HEK293 (cell line): ENCODE measurements at regions not wholly inside any gene's neighbourhood (a gene's known extent, or its start where the extent isn't known, plus 50 kb on each side); places are given as distances from the start of the nearest gene placed in this dataset.

Experiments
- ELK4 ChIP-seq: IDR thresholded peaks from 2 replicates; pipeline ENCODE4 v1.6.1; 2011; ENCODE audit warnings: mild to moderate bottlenecking, low read depth, low read length, borderline replicate concordance
- KLF1 ChIP-seq: fragments of 450-650 bp; formaldehyde crosslinking; IDR thresholded peaks from 2 replicates; pipeline ENCODE4 v1.5.1; 2016; ENCODE audit warnings: missing biosample characterization, missing genetic modification characterization
- MEIS1 ChIP-seq: sonication (generic); formaldehyde crosslinking; IDR thresholded peaks from 2 replicates; pipeline ENCODE4 v1.8.1; 2022; ENCODE audit warnings: missing genetic modification reagents, mild to moderate bottlenecking, borderline replicate concordance
- PBX3 ChIP-seq: sonication (generic); formaldehyde crosslinking; IDR thresholded peaks from 2 replicates; pipeline ENCODE4 v1.8.1; 2022; ENCODE audit warnings: mild to moderate bottlenecking, moderate library complexity, missing genetic modification reagents
- REST ChIP-seq: fragments of 450-650 bp; formaldehyde crosslinking; IDR thresholded peaks from 2 replicates; pipeline ENCODE4 v1.5.1; 2016; ENCODE audit warnings: missing biosample characterization, missing genetic modification characterization
- YY1 ChIP-seq: fragments of 450-650 bp; formaldehyde crosslinking; IDR thresholded peaks from 2 replicates; pipeline ENCODE4 v1.5.1; 2018; ENCODE audit warnings: missing biosample characterization, missing genetic modification characterization
- ZNF138 ChIP-seq: fragments of 450-650 bp; formaldehyde crosslinking; IDR thresholded peaks from 2 replicates; pipeline ENCODE4 v1.5.1; 2016; ENCODE audit warnings: missing biosample characterization, missing genetic modification characterization, borderline replicate concordance
- ZNF521 ChIP-seq: fragments of 450-650 bp; formaldehyde crosslinking; IDR thresholded peaks from 2 replicates; pipeline ENCODE4 v1.5.1; 2017; ENCODE audit warnings: missing biosample characterization, mild to moderate bottlenecking, missing genetic modification characterization
- ZNF639 ChIP-seq: fragments of 450-650 bp; formaldehyde crosslinking; IDR thresholded peaks from 2 replicates; pipeline ENCODE4 v1.5.1; 2016; ENCODE audit warnings: missing biosample characterization, missing genetic modification characterization
- ZNF660 ChIP-seq: fragments of 450-650 bp; IDR thresholded peaks from 2 replicates; pipeline ENCODE4 v1.5.1; 2018; ENCODE audit warnings: missing biosample characterization, mild to moderate bottlenecking, missing genetic modification characterization
- ZNF670 ChIP-seq: fragments of 450-650 bp; formaldehyde crosslinking; IDR thresholded peaks from 2 replicates; pipeline ENCODE4 v1.5.1; 2016; ENCODE audit warnings: missing biosample characterization, missing genetic modification characterization, low read depth
- ZNF747 ChIP-seq: fragments of 450-650 bp; formaldehyde crosslinking; IDR thresholded peaks from 2 replicates; pipeline ENCODE4 v1.5.1; 2016; ENCODE audit warnings: missing biosample characterization, missing genetic modification characterization

- TF ChIP-seq ZNF747 (tag by site-specific recombination): no peak
- TF ChIP-seq KLF1: no peak
- no peak for TF ChIP-seq MEIS1 (CRISPR knock-in tag)
- no peak for TF ChIP-seq ELK4
- TF ChIP-seq ZNF660 (tag by site-specific recombination): no peak
- TF ChIP-seq ZNF670: no peak
- no peak for TF ChIP-seq ZNF138 (tag by site-specific recombination)
- TF ChIP-seq REST (tag by site-specific recombination): no peak
- TF ChIP-seq ZNF639: no peak
- no peak for TF ChIP-seq YY1 (tag by site-specific recombination)
- no peak for TF ChIP-seq ZNF521 (tag by site-specific recombination)
- no peak for TF ChIP-seq PBX3
These were observed 118.6 kb upstream of the DLGAP1 start for GRCh38 chr18:4573735-4574134.
